HUES48 (cell line): ENCODE measurements at regions not wholly inside any gene's neighbourhood (a gene's known extent, or its start where the extent isn't known, plus 50 kb on each side); places are given as distances from the start of the nearest gene placed in this dataset.

Experiments used
- H3K27ac ChIP-seq: one replicate; pipeline ENCODE4 v1.7.0; 2013; ENCODE audit warnings: low read depth, low read length, inconsistent platforms
- H3K27me3 ChIP-seq: 2 replicates; pipeline ENCODE4 v1.6.1; 2013; ENCODE audit warnings: mild to moderate bottlenecking, low read length; ENCODE audit not compliant: control insufficient read depth, insufficient read depth
- H3K36me3 ChIP-seq: 2 replicates; pipeline ENCODE4 v1.6.1; 2013; ENCODE audit warnings: low read length; ENCODE audit not compliant: control insufficient read depth, insufficient read depth
- H3K4me1 ChIP-seq: 2 replicates; pipeline ENCODE4 v1.6.1; 2013; ENCODE audit warnings: mild to moderate bottlenecking, low read length; ENCODE audit not compliant: control insufficient read depth, insufficient read depth
- H3K4me3 ChIP-seq: 2 replicates; pipeline ENCODE4 v1.5.1; 2013; ENCODE audit warnings: mild to moderate bottlenecking, low read depth, low read length
- H3K9ac ChIP-seq: 2 replicates; pipeline ENCODE4 v1.6.1; 2013; ENCODE audit warnings: mild to moderate bottlenecking, low read depth, low read length, moderate library complexity
- H3K9me3 ChIP-seq: 2 replicates; pipeline ENCODE4 v1.6.1; 2013; ENCODE audit warnings: low read length; ENCODE audit not compliant: control insufficient read depth, insufficient read depth

DNA sequence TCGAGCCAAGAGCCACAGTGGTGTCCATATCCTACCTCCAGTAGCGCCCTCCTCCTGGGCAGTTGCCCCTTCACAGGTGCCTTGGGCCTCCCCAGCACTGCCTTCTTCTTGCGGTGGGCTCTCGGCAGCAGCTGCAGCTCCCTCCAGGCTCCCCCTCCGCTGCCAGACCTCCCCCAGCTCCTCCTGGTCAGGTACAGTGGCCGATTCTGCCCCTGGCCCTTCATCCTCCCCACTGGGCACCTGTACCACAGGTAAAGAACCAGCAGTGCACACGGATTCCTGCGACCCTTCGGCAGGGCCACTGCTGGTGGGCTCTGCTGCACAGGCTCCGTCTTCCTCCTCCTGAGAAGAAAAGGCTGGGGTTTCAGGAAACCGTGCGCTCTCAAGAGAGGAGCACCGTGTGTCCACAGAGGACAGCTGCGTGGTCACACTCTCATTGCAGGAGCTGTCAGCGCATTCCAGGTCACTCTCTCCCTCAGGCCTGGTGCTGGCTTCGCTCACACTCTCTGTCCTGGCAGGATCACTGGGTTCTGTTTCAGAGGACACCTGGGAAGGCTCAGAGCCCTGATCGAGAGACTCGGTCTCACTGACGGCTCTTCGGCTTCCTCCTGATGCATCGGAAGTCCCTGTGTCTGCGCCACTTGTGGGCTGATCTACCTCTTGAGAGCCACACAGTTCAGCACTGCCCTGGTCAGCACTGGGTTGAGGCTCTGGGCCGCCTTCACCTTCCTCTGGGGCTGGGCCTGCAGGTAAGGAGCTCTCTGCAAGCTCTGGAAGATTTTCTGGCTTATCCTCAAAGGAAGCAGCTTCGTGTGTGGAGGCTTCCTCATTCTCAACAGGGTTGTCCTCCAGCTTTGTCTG, 147.4 kb upstream of the STK17B start:
- H3K4me1 ChIP-seq = peaks cover 12% of the 10 kb centered on the region; the same call in 1 of the 2 replicates
- no peaks in the 10 kb centered on the region for H3K36me3 ChIP-seq
- H3K9me3 ChIP-seq = no peaks in the 10 kb centered on the region
- H3K9ac ChIP-seq = no peak overlapping the region
- H3K27me3 ChIP-seq = no peaks in the 10 kb centered on the region
- H3K4me3 ChIP-seq = no peak overlapping the region
- H3K27ac ChIP-seq = no peak overlapping the region

- Histone ChIP-seq H3K4me3 (no peak overlapping the region), H3K27me3 (no peaks in the 10 kb centered on the region), H3K9me3 (no peaks in the 10 kb centered on the region), H3K27ac (no peak overlapping the region), H3K4me1 (peaks cover 12% of the 10 kb centered on the region; the same call in 1 of the 2 replicates), H3K36me3 (no peaks in the 10 kb centered on the region), H3K9ac (no peak overlapping the region)
Measured at GRCh38 chr2:196322973-196323810, 151.8 kb upstream of the STK17B start.

DNA sequence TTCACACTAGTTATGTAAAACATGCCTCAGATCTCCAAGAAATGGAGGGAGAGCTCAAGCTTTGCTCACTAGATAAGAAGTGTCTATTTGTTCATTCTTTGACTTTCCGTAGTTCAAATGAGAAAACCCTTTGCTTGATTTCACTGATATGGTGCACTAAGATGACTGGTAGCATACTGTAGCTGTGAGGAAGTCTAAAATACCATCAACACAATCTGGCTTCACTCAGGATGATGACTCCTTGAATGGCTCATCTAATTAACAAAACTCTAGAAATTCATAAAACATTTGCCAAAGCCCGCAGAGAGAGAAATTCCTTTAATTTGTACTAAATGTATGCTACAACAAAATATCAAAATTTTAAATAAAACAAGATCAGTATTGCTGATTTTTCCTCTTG, 152.8 kb upstream of the STK17B start:
- Histone ChIP-seq H3K27ac (no peak overlapping the region), H3K4me1 (peaks cover 12% of the 10 kb centered on the region; the same call in 1 of the 2 replicates), H3K4me3 (no peak overlapping the region), H3K27me3 (no peaks in the 10 kb centered on the region), H3K9me3 (no peaks in the 10 kb centered on the region), H3K36me3 (no peaks in the 10 kb centered on the region), H3K9ac (no peak overlapping the region)

DNA sequence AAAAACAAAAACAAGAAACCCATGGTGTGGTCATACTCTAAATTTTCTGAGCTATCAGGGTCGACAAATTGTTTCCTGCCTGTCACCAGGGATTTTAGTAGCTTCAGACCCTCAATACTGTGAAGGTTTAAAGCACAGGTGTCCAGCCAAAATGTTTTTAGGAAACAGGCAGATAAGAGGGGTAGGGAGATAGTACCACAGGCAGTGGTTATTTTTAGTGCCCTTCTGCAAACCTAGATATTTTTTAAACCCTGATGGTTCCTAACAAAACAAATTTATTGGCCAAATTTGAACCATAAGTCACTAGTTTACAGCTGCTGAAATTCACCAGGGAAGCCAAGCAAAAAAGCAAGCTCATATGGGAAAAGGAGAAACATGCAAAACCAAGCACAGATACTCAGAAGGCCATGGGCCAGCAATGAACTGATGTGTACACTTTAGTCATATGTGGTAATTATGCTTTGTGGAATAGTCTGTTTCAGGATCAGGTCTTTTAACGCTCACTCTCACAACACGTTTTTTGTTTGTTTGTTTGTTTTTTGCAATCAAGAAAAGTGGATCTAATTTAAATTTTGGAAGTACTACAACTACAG, 156.8 kb upstream of the STK17B start:
- Histone ChIP-seq H3K27me3 (no peaks in the 10 kb centered on the region), H3K4me3 (no peak overlapping the region), H3K27ac (no peak overlapping the region), H3K36me3 (no peaks in the 10 kb centered on the region), H3K9ac (no peak overlapping the region), H3K9me3 (no peaks in the 10 kb centered on the region), H3K4me1 (0 out of 2 replicates have a peak, but pooled peaks cover 3% of the 10 kb centered on the region)

DNA sequence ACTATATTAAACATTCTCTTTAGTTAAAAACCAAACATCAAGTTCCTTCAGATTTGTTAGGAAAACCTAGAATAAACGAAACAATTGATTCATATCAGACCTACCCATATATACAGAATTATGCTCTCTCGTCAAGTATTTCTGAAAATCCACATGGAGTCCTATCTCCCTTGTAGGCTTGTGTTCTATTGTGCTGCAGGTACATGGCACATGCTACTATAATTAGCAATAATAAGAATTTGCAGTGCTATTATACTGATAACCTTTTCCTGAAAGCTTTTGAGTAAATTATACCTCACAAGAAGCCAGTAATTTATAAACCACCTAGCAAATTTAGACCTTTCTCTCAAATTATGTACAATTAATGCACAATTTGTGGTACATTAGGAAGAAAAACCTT, 158.6 kb upstream of the STK17B start:
- no peaks in the 10 kb centered on the region for H3K36me3 ChIP-seq
- no peak overlapping the region for H3K9ac ChIP-seq
- no peak overlapping the region for H3K27ac ChIP-seq
- no peaks in the 10 kb centered on the region for H3K4me1 ChIP-seq
- H3K9me3 ChIP-seq = no peaks in the 10 kb centered on the region
- H3K27me3 ChIP-seq = no peaks in the 10 kb centered on the region
- H3K4me3 ChIP-seq = no peak overlapping the region

GRCh38 chr2:196330645-196331044, 159.3 kb upstream of the STK17B start:
- Histone ChIP-seq H3K9ac (no peak overlapping the region), H3K9me3 (no peaks in the 10 kb centered on the region), H3K36me3 (no peaks in the 10 kb centered on the region), H3K27me3 (no peaks in the 10 kb centered on the region), H3K4me3 (no peak overlapping the region), H3K4me1 (no peaks in the 10 kb centered on the region), H3K27ac (no peak overlapping the region)

DNA sequence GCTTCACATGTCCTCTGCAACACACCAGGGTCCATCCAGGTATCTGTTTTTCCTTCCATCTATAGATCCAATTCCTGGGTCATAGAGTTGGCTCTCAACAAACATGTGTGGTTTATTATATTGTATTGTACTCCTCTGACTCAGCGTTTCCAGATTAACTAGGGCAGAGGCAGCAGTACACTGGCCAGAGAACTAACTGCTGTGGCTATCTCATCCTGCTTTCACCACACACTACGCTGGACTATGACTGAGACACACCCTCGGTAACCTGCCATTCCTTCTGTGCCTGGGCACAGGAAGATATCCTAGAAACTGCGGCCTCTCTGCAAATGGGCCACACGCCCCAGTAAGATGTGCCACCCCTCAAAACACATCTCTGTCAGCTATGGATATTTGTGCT, 159.8 kb upstream of the STK17B start:
- Histone ChIP-seq H3K4me1 (no peaks in the 10 kb centered on the region), H3K36me3 (no peaks in the 10 kb centered on the region), H3K9me3 (no peaks in the 10 kb centered on the region), H3K27me3 (no peaks in the 10 kb centered on the region), H3K27ac (no peak overlapping the region), H3K9ac (no peak overlapping the region), H3K4me3 (no peak overlapping the region)

GRCh38 chr2:196331851-196332250, 160.5 kb upstream of the STK17B start:
- Histone ChIP-seq H3K4me3 (no peak overlapping the region), H3K9ac (no peak overlapping the region), H3K27ac (no peak overlapping the region), H3K27me3 (no peaks in the 10 kb centered on the region), H3K9me3 (no peaks in the 10 kb centered on the region), H3K36me3 (no peaks in the 10 kb centered on the region), H3K4me1 (no peaks in the 10 kb centered on the region)

DNA sequence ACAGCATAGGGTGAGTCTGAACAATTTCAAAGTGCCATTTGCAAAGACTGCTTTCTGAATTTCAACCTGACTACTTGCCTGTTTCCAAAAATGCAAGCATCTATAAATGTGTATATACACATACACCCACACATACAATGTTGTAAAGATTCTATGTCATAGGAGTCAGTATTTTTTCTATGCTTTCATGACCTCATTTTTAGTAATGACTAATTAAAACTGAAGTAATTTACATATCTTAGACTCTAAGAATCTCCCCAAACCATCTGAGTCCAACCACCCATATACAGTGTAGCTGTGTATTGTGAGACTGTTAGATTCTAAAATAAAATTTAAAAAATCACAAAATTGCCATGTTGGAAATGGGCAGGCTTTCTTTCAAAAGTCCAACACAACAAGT, 162.0 kb upstream of the STK17B start:
- H3K27ac ChIP-seq = no peak overlapping the region
- no peak overlapping the region for H3K4me3 ChIP-seq
- no peaks in the 10 kb centered on the region for H3K9me3 ChIP-seq
- H3K4me1 ChIP-seq = no peaks in the 10 kb centered on the region
- H3K27me3 ChIP-seq = no peaks in the 10 kb centered on the region
- no peak overlapping the region for H3K9ac ChIP-seq
- no peaks in the 10 kb centered on the region for H3K36me3 ChIP-seq

GRCh38 chr2:196334710-196335109, 163.3 kb upstream of the STK17B start:
- Histone ChIP-seq H3K9ac (no peak overlapping the region), H3K36me3 (no peaks in the 10 kb centered on the region), H3K4me3 (no peak overlapping the region), H3K27ac (no peak overlapping the region), H3K4me1 (no peaks in the 10 kb centered on the region), H3K9me3 (no peaks in the 10 kb centered on the region), H3K27me3 (no peaks in the 10 kb centered on the region)

GRCh38 chr2:196335221-196335634, 163.8 kb upstream of the STK17B start:
- H3K27ac ChIP-seq = no peak overlapping the region

More at GRCh38 chr2:196335221-196335634, 163.8 kb upstream of the STK17B start:
- H3K27me3 ChIP-seq = no peaks in the 10 kb centered on the region
- no peaks in the 10 kb centered on the region for H3K36me3 ChIP-seq
- no peak overlapping the region for H3K9ac ChIP-seq
- H3K4me1 ChIP-seq = no peaks in the 10 kb centered on the region
- no peaks in the 10 kb centered on the region for H3K9me3 ChIP-seq
- no peak overlapping the region for H3K4me3 ChIP-seq
